ENCODE measurements at regions not wholly inside any gene's neighbourhood (a gene's known extent, or its start where the extent isn't known, plus 50 kb on each side); places are given as distances from the start of the nearest gene placed in this dataset.

- H3K27me3 ChIP-seq (ENCODE audit: control insufficient read depth, insufficient read depth, low read length): no peaks in the 10 kb centered on the region
- no peak for TF ChIP-seq CTCF (IDR thresholded peaks at IDR 0.05; ENCODE audit: insufficient read depth, low read depth, low read length)
- H3K4me3 ChIP-seq (ENCODE audit: low read depth, low read length): no peak overlapping the region
- H3K36me3 ChIP-seq (ENCODE audit: control insufficient read depth, insufficient read depth, low read length): no peaks in the 10 kb centered on the region
- ChIA-PET POLR2A (no interaction called here), CTCF (no interaction called here)
- DNase-seq (ENCODE audit: low read depth): no peak
Observed at GRCh38 chr2:21289551-21289950, 165.8 kb downstream of the TDRD15 start.

GRCh38 chr2:21289989-21290388 is 166.2 kb downstream of the TDRD15 start:
- POLR2A ChIA-PET: no interaction called here
- no peaks in the 10 kb centered on the region for H3K36me3 ChIP-seq (ENCODE audit: control insufficient read depth, insufficient read depth, low read length)
- H3K27me3 ChIP-seq (ENCODE audit: control insufficient read depth, insufficient read depth, low read length): no peaks in the 10 kb centered on the region
- no peak for DNase-seq (ENCODE audit: low read depth)
- TF ChIP-seq CTCF (IDR thresholded peaks at IDR 0.05; ENCODE audit: insufficient read depth, low read depth, low read length): no peak
- no peak overlapping the region for H3K4me3 ChIP-seq (ENCODE audit: low read depth, low read length)
- CTCF ChIA-PET: no interaction called here

- no peak for TF ChIP-seq CTCF (IDR thresholded peaks at IDR 0.05; ENCODE audit: insufficient read depth, low read depth, low read length)
- Histone ChIP-seq H3K27me3 (ENCODE audit: control insufficient read depth, insufficient read depth, low read length) (no peaks in the 10 kb centered on the region), H3K36me3 (ENCODE audit: control insufficient read depth, insufficient read depth, low read length) (no peaks in the 10 kb centered on the region), H3K4me3 (ENCODE audit: low read depth, low read length) (no peak overlapping the region)
- POLR2A ChIA-PET: no interaction called here
- no peak for DNase-seq (ENCODE audit: low read depth)
- CTCF ChIA-PET: no interaction called here
Observed at GRCh38 chr2:21291426-21291825, 167.7 kb downstream of the TDRD15 start.

GRCh38 chr2:21294446-21294845 is 170.7 kb downstream of the TDRD15 start:
- Histone ChIP-seq H3K36me3 (ENCODE audit: control insufficient read depth, insufficient read depth, low read length) (no peaks in the 10 kb centered on the region), H3K27me3 (ENCODE audit: control insufficient read depth, insufficient read depth, low read length) (no peaks in the 10 kb centered on the region), H3K4me3 (ENCODE audit: low read depth, low read length) (no peak overlapping the region)
- ChIA-PET POLR2A (no interaction called here), CTCF (interaction anchor here (0.6 to 1.0 kb wide), 3 partner anchors 12 to 57 kb away, joined by 3 to 4 read pairs (median 3); no protein-coding TSS in a partner anchor)
- DNase-seq (ENCODE audit: low read depth): no peak
- no peak for TF ChIP-seq CTCF (IDR thresholded peaks at IDR 0.05; ENCODE audit: insufficient read depth, low read depth, low read length)

GRCh38 chr2:21299411-21299810 is 175.6 kb downstream of the TDRD15 start:
- POLR2A ChIA-PET: no interaction called here
- CTCF ChIA-PET: interaction anchor here (1.5 kb wide), 1 partner anchor 24 kb away, joined by 4 read pairs; no protein-coding TSS in a partner anchor
- no peak for TF ChIP-seq CTCF (IDR thresholded peaks at IDR 0.05; ENCODE audit: insufficient read depth, low read depth, low read length)
- no peak for DNase-seq (ENCODE audit: low read depth)
- Histone ChIP-seq H3K27me3 (ENCODE audit: control insufficient read depth, insufficient read depth, low read length) (no peaks in the 10 kb centered on the region), H3K4me3 (ENCODE audit: low read depth, low read length) (no peak overlapping the region), H3K36me3 (ENCODE audit: control insufficient read depth, insufficient read depth, low read length) (no peaks in the 10 kb centered on the region)

Data from BJ (cell line).